HK-2 (cell line): ENCODE measurements at regions not wholly inside any gene's neighbourhood (a gene's known extent, or its start where the extent isn't known, plus 50 kb on each side); places are given as distances from the start of the nearest gene placed in this dataset.
"Not testable (repeated sequence)": the region's sequence is repeated elsewhere in the genome, so short reads cannot be mapped to it uniquely, and the experiment has no call there.

Experiments used
- DNase-seq: peaks from one replicate; pipeline ENCODE4 v3.0.0-alpha.2; 2018; ENCODE audit not compliant: unreplicated experiment

GRCh38 chr10:6692856-6693255, 112.8 kb upstream of the PRKCQ start:
- DNase-seq = no peak

- no peak for DNase-seq
Observed at GRCh38 chr10:6692103-6692502, 112.0 kb upstream of the PRKCQ start.

GRCh38 chr10:6689036-6689435, 109.0 kb upstream of the PRKCQ start:
- no peak for DNase-seq

GRCh38 chr10:6680735-6681134, 100.7 kb upstream of the PRKCQ start:
- no peak for DNase-seq

- DNase-seq = no peak
Observed at GRCh38 chr10:6678956-6679355, 98.9 kb upstream of the PRKCQ start.

- peak; percentile 22 for DNase-seq
Observed at GRCh38 chr10:6678211-6678803, 98.2 kb upstream of the PRKCQ start.

- DNase-seq = not testable (repeated sequence)
Observed at GRCh38 chr10:6677129-6677528, 97.1 kb upstream of the PRKCQ start.

GRCh38 chr10:6674291-6674690, 94.2 kb upstream of the PRKCQ start:
- DNase-seq = no peak

- no peak for DNase-seq
Observed at GRCh38 chr10:6671976-6672375, 91.9 kb upstream of the PRKCQ start.

- DNase-seq = no peak
Observed at GRCh38 chr10:6669269-6669859, 89.3 kb upstream of the PRKCQ start.

- no peak for DNase-seq
Observed at GRCh38 chr10:6667679-6668270, 87.7 kb upstream of the PRKCQ start.

- no peak for DNase-seq
Observed at GRCh38 chr10:6667150-6667549, 87.1 kb upstream of the PRKCQ start.

GRCh38 chr10:6665847-6666246, 85.8 kb upstream of the PRKCQ start:
- DNase-seq = no peak

- DNase-seq = no peak
Observed at GRCh38 chr10:6660460-6660859, 80.4 kb upstream of the PRKCQ start.

GRCh38 chr10:6659451-6659850, 79.4 kb upstream of the PRKCQ start:
- DNase-seq = no peak

- no peak for DNase-seq
Observed at GRCh38 chr10:6657669-6658068, 77.6 kb upstream of the PRKCQ start.

- no peak for DNase-seq
Observed at GRCh38 chr10:6657196-6657595, 77.1 kb upstream of the PRKCQ start.

- no peak for DNase-seq
Observed at GRCh38 chr10:6654571-6654970, 74.5 kb upstream of the PRKCQ start.

- no peak for DNase-seq
Observed at GRCh38 chr10:6650586-6650985, 70.5 kb upstream of the PRKCQ start.

GRCh38 chr10:6649903-6650302, 69.8 kb upstream of the PRKCQ start:
- peak; percentile 8 for DNase-seq

GRCh38 chr10:6648894-6649720, 69.0 kb upstream of the PRKCQ start:
- DNase-seq = no peak

- DNase-seq = peak; percentile 13
Observed at GRCh38 chr10:6647811-6648526, 67.9 kb upstream of the PRKCQ start.
